ENCODE measurements at regions not wholly inside any gene's neighbourhood (a gene's known extent, or its start where the extent isn't known, plus 50 kb on each side); places are given as distances from the start of the nearest gene placed in this dataset.

- no peak for DNase-seq
Measured at GRCh38 chr12:58435647-58436046, 484.7 kb downstream of the LRIG3 start.

GRCh38 chr12:58441483-58441882 is 478.8 kb downstream of the LRIG3 start:
- DNase-seq = no peak

- no peak for DNase-seq
Measured at GRCh38 chr12:58443273-58443980, 476.9 kb downstream of the LRIG3 start.

- peak; percentile 50 for DNase-seq
Measured at GRCh38 chr12:58443981-58444371, 476.3 kb downstream of the LRIG3 start.

- no peak for DNase-seq
Measured at GRCh38 chr12:58450868-58451482, 469.3 kb downstream of the LRIG3 start.

- no peak for DNase-seq
Measured at GRCh38 chr12:58452546-58452945, 467.8 kb downstream of the LRIG3 start.

GRCh38 chr12:58453306-58453705 is 467.0 kb downstream of the LRIG3 start:
- no peak for DNase-seq

- DNase-seq = no peak
Measured at GRCh38 chr12:58455136-58455535, 465.2 kb downstream of the LRIG3 start.

- DNase-seq = no peak
Measured at GRCh38 chr12:58458102-58458501, 462.2 kb downstream of the LRIG3 start.

- no peak for DNase-seq
Measured at GRCh38 chr12:58459191-58459590, 461.1 kb downstream of the LRIG3 start.

- DNase-seq = no peak
Measured at GRCh38 chr12:58463051-58463450, 457.3 kb downstream of the LRIG3 start.

- DNase-seq = no peak
Measured at GRCh38 chr12:58465418-58465817, 454.9 kb downstream of the LRIG3 start.

GRCh38 chr12:58470266-58471010 is 449.9 kb downstream of the LRIG3 start:
- no peak for DNase-seq

GRCh38 chr12:58479401-58479800 is 440.9 kb downstream of the LRIG3 start:
- no peak for DNase-seq

- no peak for DNase-seq
Measured at GRCh38 chr12:58481811-58482210, 438.5 kb downstream of the LRIG3 start.

- no peak for DNase-seq
Measured at GRCh38 chr12:58487255-58487654, 433.0 kb downstream of the LRIG3 start.

GRCh38 chr12:58487678-58488161 is 432.6 kb downstream of the LRIG3 start:
- no peak for DNase-seq

- DNase-seq = no peak
Measured at GRCh38 chr12:58489394-58489793, 430.9 kb downstream of the LRIG3 start.

GRCh38 chr12:58491306-58491705 is 429.0 kb downstream of the LRIG3 start:
- DNase-seq = no peak

GRCh38 chr12:58496411-58497190 is 423.7 kb downstream of the LRIG3 start:
- DNase-seq = no peak

GRCh38 chr12:58500399-58500798 is 419.9 kb downstream of the LRIG3 start:
- no peak for DNase-seq

- DNase-seq = peak; percentile 75
Measured at GRCh38 chr12:58502226-58502625, 418.1 kb downstream of the LRIG3 start.

GRCh38 chr12:58502841-58503240 is 417.5 kb downstream of the LRIG3 start:
- no peak for DNase-seq
